HepG2 (cell line): ENCODE measurements at regions not wholly inside any gene's neighbourhood (a gene's known extent, or its start where the extent isn't known, plus 50 kb on each side); places are given as distances from the start of the nearest gene placed in this dataset.

Experiments
- ATAC-seq: fragments of 200-7000 bp; cut with Tn5 transposase; 3 replicates; pipeline ENCODE4 v1.9.1; 2020; ENCODE audit warnings: mild to moderate bottlenecking, moderate library complexity
- BruUV-seq: library from RNA; stranded (reverse); fragments of 400-500 nt; replicated peaks from 2 replicates; lab custom pipeline; 2021; lab: Mats Ljungman, UMichigan
- CTCF ChIA-PET: fragments of 300-600 bp; formaldehyde crosslinking; extraction: SDS; loops from one replicate; lab custom pipeline; 2021; ENCODE audit warnings: low total read pairs, inconsistent platforms, low intra/inter-chr PET ratio; lab: Yijun Ruan, JAX
- POLR2A ChIA-PET: fragments of 350-600 bp; sonication (Branson Sonifier 250); formaldehyde crosslinking; loops from one replicate; lab custom pipeline; 2020; ENCODE audit warnings: antibody characterized with exemption, inconsistent platforms; lab: Yijun Ruan, JAX
- DNase-seq: peaks from one replicate; pipeline ENCODE4 v3.0.0-alpha.2; 2015; ENCODE audit warnings: low spot score
- FAIRE-seq: peaks from 3 replicates; lab custom pipeline; 2011; peaks lifted over from hg19 to GRCh38; lab: Jason Lieb, UNC
- H2AFZ ChIP-seq: one replicate; pipeline ENCODE4 v1.6.1; 2011; ENCODE audit warnings: low read length, inconsistent platforms
- H3K27ac ChIP-seq: fragments of 300-600 bp; 3 replicates; pipeline ENCODE4 v1.8.0; 2011; ENCODE audit warnings: mixed run types, mild to moderate bottlenecking, mixed read lengths, low read length, inconsistent platforms; ENCODE audit not compliant: insufficient read depth; ENCODE audit errors: extremely low read length
- H3K27me3 ChIP-seq, 2 experiments: fragments of 200-600 bp in 1 of 2; 2 replicates in 1 of 2; 3 replicates in 1 of 2; pipeline versions ENCODE4 v1.6.0 to v1.8.0; 2011; ENCODE audit warnings: low read length in 2 of 2, mild to moderate bottlenecking in 2 of 2, moderate library complexity in 2 of 2, inconsistent platforms in 1 of 2; ENCODE audit not compliant: insufficient read depth in 2 of 2, control insufficient read depth in 1 of 2
- H3K36me3 ChIP-seq, 2 experiments: fragments of 200-600 bp in 1 of 2; replicated peaks in 1 of 2; 2 replicates in 1 of 2; 3 replicates in 1 of 2; pipeline versions ENCODE4 v1.5.1 to v1.8.0; 2011; ENCODE audit warnings: low read length in 2 of 2, inconsistent platforms in 1 of 2; ENCODE audit not compliant: insufficient read depth in 2 of 2, control insufficient read depth in 1 of 2
- H3K4me1 ChIP-seq: 2 replicates; pipeline ENCODE4 v1.5.1; 2012; ENCODE audit warnings: low read length, inconsistent platforms; ENCODE audit not compliant: insufficient read depth
- H3K4me2 ChIP-seq: 2 replicates; pipeline ENCODE4 v1.6.0; 2011; ENCODE audit warnings: low read depth, low read length, inconsistent platforms
- H3K4me3 ChIP-seq, 3 experiments: fragments of 200-600 bp in 1 of 3; sonication (generic), shearing (Covaris generic) in 1 of 3; replicated peaks in 1 of 3; 2 replicates each; pipeline ENCODE4 v1.5.1; 2011 to 2016; ENCODE audit warnings: low read length in 3 of 3, inconsistent platforms in 2 of 3, low read depth in 2 of 3, mild to moderate bottlenecking in 2 of 3, control low read depth in 1 of 3, mixed read lengths in 1 of 3; ENCODE audit not compliant: insufficient read depth in 1 of 3
- H3K79me2 ChIP-seq: one replicate; pipeline ENCODE4 v1.6.1; 2011; ENCODE audit warnings: low read length, inconsistent platforms; ENCODE audit not compliant: insufficient read depth
- H3K9ac ChIP-seq: 2 replicates; pipeline ENCODE4 v1.6.0; 2011; ENCODE audit warnings: mild to moderate bottlenecking, low read depth, low read length, inconsistent platforms; ENCODE audit not compliant: insufficient read depth
- H3K9me3 ChIP-seq: 2 replicates; pipeline ENCODE4 v1.5.1; 2012; ENCODE audit warnings: mild to moderate bottlenecking, low read length
- H4K20me1 ChIP-seq: 2 replicates; pipeline ENCODE4 v1.6.0; 2011; ENCODE audit warnings: inconsistent platforms, mild to moderate bottlenecking, low read length, moderate library complexity; ENCODE audit not compliant: insufficient read depth
- CHCHD3 ChIP-seq: sonication (generic); formaldehyde crosslinking; IDR thresholded peaks from 2 replicates; pipeline ENCODE4 v1.8.0; 2022; ENCODE audit warnings: mild to moderate bottlenecking, missing genetic modification reagents, moderate library complexity
- EHMT2 ChIP-seq: fragments of 200-600 bp; sonication (generic); IDR thresholded peaks from 2 replicates; pipeline ENCODE4 v1.7.0; 2017; ENCODE audit warnings: antibody characterized with exemption, low read depth, low read length, borderline replicate concordance
- KMT2A ChIP-seq: sonication (generic); formaldehyde crosslinking; IDR thresholded peaks from 2 replicates; pipeline ENCODE4 v1.4.0; 2020; ENCODE audit warnings: missing genetic modification reagents
- SP140L ChIP-seq: sonication (generic); formaldehyde crosslinking; IDR thresholded peaks from 2 replicates; pipeline ENCODE4 v1.4.0; 2020; ENCODE audit warnings: missing genetic modification reagents, borderline replicate concordance
- U2AF2 ChIP-seq: fragments of 200-400 bp; formaldehyde crosslinking; IDR thresholded peaks from 2 replicates; pipeline ENCODE4 v1.6.1; 2017; ENCODE audit warnings: low read depth, mild to moderate bottlenecking, low read length
- ZBTB8A ChIP-seq: sonication (generic); formaldehyde crosslinking; IDR thresholded peaks from 2 replicates; pipeline ENCODE4 v1.4.0; 2020; ENCODE audit warnings: mild to moderate bottlenecking, low read depth, missing genetic modification reagents, borderline replicate concordance
- ZNF609 ChIP-seq: sonication (generic); formaldehyde crosslinking; IDR thresholded peaks from 2 replicates; pipeline ENCODE4 v1.4.0; 2020; ENCODE audit warnings: mild to moderate bottlenecking, missing genetic modification reagents, borderline replicate concordance
- WGBS: methylation state at CpG from one replicate; pipeline ENCODE4 v1.1.6; 2017; ENCODE audit warnings: low lambda C conversion rate; 5-methylcytosine and 5-hydroxymethylcytosine counted together
- in situ Hi-C: cut with HindIII; loops from 2 replicates; pipeline ENCODE4 v1.10.0; 2017; ENCODE audit warnings: low pct_unique_long_range_greater_than_20kb; ENCODE audit not compliant: extremely low pct_ligation_motif_present
- intact Hi-C: fragments of 100-400 bp; cut with micrococcal nuclease; formaldehyde crosslinking; loops from one replicate; pipeline ENCODE4 v1.10.0; 2022; ENCODE audit not compliant: unreplicated experiment

- H3K9ac ChIP-seq = no peak overlapping the region
- DNase-seq (no peak), ATAC-seq (no peak), FAIRE-seq (no peak)
- no peaks in the 10 kb centered on the region for H3K79me2 ChIP-seq
- 0 out of 5 replicates have a peak, but pooled peaks cover 0 to 3% of the 10 kb centered on the region in 2 experiments for H3K27me3 ChIP-seq
- CTCF ChIA-PET = no interaction called here
- H3K27ac ChIP-seq = no peak overlapping the region
- no peaks in the 10 kb centered on the region for H4K20me1 ChIP-seq
- H3K36me3 ChIP-seq = no peaks in the 10 kb centered on the region
- WGBS = 0% methylated on average over 2 of the region's 2 CpGs
- H3K4me3 ChIP-seq = no peak overlapping the region
- H3K9me3 ChIP-seq = no peaks in the 10 kb centered on the region
- intact Hi-C loops = no loop called here
- in situ Hi-C loops = no loop called here
- no TSS peak for BruUV-seq
- H3K4me2 ChIP-seq = no peak overlapping the region
- TF ChIP-seq ZBTB8A (CRISPR knock-in tag) (no peak), CHCHD3 (no peak), U2AF2 (no peak), SP140L (CRISPR knock-in tag) (no peak), ZNF609 (no peak), EHMT2 (no peak), KMT2A (CRISPR knock-in tag) (no peak)
- POLR2A ChIA-PET = no interaction called here
- H2AFZ ChIP-seq = no peak overlapping the region
- no peaks in the 10 kb centered on the region for H3K4me1 ChIP-seq
These were observed 75.3 kb upstream of the PLEKHG7 start for GRCh38 chr12:92627511-92627910.
